Ishikawa (cell line): ENCODE measurements at regions not wholly inside any gene's neighbourhood (a gene's known extent, or its start where the extent isn't known, plus 50 kb on each side); places are given as distances from the start of the nearest gene placed in this dataset.

Source experiments
- CREB1 ChIP-seq: IDR thresholded peaks from 2 replicates; pipeline ENCODE4 v1.6.1; 2012; ENCODE audit warnings: low read depth
- EP300 ChIP-seq: IDR thresholded peaks from 2 replicates; pipeline ENCODE4 v1.6.1; 2012; ENCODE audit warnings: borderline replicate concordance
- FOXM1 ChIP-seq: IDR thresholded peaks from 2 replicates; pipeline ENCODE4 v1.6.1; 2012; ENCODE audit warnings: low read depth, borderline replicate concordance
- MAX ChIP-seq: IDR thresholded peaks from 2 replicates; pipeline ENCODE4 v1.6.1; 2012
- NFIC ChIP-seq: IDR thresholded peaks from 2 replicates; pipeline ENCODE4 v1.6.1; 2012
- RAD21 ChIP-seq: IDR thresholded peaks from 2 replicates; pipeline ENCODE4 v1.6.1; 2012; ENCODE audit warnings: low read depth
- REST ChIP-seq: IDR thresholded peaks from 2 replicates; pipeline ENCODE4 v1.6.1; 2012; ENCODE audit warnings: low read depth, mild to moderate bottlenecking
- TAF1 ChIP-seq: IDR thresholded peaks from 2 replicates; pipeline ENCODE4 v1.6.1; 2012; ENCODE audit warnings: low read depth, mild to moderate bottlenecking
- TCF12 ChIP-seq: IDR thresholded peaks from 2 replicates; pipeline ENCODE4 v1.6.1; 2012; ENCODE audit warnings: low read depth
- TEAD4 ChIP-seq: IDR thresholded peaks from 2 replicates; pipeline ENCODE4 v1.6.1; 2012
- USF1 ChIP-seq: IDR thresholded peaks from 2 replicates; pipeline ENCODE4 v1.6.1; 2012
- YY1 ChIP-seq: IDR thresholded peaks from 2 replicates; pipeline ENCODE4 v1.6.1; 2012; ENCODE audit warnings: low read depth

GRCh38 chr16:80058214-80058613 lies 457.7 kb upstream of the MAF start:
- no peak for TF ChIP-seq MAX
- no peak for TF ChIP-seq RAD21
- TF ChIP-seq YY1, result no peak
- TF ChIP-seq CREB1, result no peak
- TF ChIP-seq FOXM1, result no peak
- TF ChIP-seq EP300, result no peak
- TF ChIP-seq USF1, result no peak
- TF ChIP-seq TAF1, result no peak
- TF ChIP-seq TCF12, result no peak
- no peak for TF ChIP-seq REST
- no peak for TF ChIP-seq TEAD4
- no peak for TF ChIP-seq NFIC
